GM19397 (cell line): ENCODE measurements at regions not wholly inside any gene's neighbourhood (a gene's known extent, or its start where the extent isn't known, plus 50 kb on each side); places are given as distances from the start of the nearest gene placed in this dataset.

Experiments used
- ATAC-seq: cut with Tn5 transposase; IDR thresholded peaks from one replicate; pipeline ENCODE4 v1.9.1; 2021; ENCODE audit warnings: mild to moderate bottlenecking, moderate library complexity; ENCODE audit not compliant: unreplicated experiment

- no peak for ATAC-seq
These were observed 100.2 kb downstream of the CYRIA start for GRCh38 chr2:16565481-16565880.

DNA sequence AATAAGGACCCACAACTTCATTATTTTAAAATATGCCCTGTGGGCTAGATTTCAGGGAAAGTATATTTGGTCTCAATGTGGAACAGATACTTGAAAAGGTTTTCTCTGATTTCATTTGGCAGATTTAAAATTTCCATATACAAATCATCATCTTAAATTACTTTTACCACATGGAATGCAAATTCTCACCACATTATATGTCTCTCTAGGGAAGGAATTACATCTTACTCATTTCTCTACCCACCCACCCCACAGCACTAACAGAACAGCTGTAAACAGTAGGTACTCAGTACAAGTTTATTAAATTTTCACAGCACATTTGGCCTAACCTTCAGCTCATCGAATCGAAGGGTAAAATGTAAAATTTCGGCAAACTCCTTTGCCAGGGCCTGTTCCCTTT is 104.0 kb downstream of the CYRIA start:
- ATAC-seq: no peak

DNA sequence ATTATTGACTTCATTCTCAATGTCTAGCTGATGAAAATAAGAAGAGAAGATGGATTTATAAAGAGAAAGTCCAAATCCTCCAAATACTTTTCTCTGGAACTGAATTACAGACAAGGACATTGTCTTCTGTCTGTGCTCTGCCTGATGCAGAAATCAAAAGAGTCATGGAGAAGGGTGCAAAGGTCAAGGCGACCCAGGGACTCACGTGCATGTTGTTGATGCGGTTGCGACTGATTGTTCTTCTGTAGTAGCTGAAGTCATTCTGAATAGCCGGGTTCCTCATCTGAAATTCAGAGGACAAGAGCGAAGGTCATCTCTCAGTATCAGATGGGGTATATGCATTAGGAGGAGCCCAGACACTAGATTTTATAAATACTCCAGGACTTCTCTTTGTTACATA is 104.4 kb downstream of the CYRIA start:
- ATAC-seq: no peak

DNA sequence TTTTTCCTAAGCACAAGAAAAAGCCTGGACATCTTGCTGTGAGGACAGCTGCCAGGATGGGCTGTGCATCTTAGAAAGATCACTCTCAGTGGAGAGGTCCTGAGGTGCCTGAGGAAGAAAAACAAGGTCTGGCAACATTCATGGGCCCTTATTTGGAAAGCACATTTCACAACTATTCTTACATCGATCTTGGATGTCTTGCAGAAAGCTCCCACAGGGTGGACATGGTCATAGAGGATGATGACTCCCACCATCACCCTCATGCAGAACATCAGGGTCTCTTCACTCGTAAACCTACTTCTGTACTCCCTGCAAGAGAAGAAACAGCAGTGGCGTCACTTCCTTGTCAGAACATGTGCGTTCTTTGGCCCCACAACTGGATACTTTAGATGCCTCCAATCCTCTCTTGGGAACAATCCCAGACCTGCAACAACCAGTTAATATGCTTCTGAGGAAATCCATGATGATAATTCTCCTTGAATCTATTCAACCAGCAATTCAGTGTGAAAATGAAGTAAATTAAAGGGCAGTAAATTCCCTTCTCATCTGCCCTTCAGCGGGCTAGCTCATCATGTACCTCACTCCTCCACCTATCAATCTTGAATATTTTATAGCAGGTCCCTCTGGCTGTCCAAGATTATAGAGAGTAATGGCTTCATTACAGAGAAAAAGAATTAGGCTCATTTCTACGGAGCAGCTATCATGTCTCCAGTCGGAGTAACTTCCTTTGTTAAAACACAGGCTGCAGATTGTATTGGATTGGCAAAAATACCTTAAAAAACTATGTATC is 106.2 kb downstream of the CYRIA start:
- ATAC-seq: no peak

DNA sequence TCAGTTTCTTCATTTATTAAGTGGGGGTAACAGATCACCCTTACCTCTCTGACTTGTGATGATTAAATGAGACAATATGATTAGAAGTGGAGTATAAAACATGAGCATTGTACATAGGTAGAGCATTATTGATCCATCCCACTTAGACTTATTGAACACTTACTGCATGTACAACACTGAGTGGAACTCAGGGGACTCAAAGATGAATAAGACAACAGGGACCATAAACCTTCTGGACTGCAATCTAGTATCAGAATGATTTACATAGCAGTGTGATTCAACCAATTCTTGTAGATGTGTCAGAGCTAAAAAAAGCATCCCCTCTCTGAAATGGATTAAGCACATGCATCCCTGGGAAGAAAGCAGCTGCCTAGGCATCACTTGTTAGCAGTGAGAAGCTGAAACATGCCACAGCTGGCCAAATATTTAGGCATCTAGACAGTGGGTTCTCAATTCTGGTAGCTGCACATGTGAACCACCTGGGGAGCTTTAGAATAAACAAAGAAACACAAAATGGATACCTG is 111.5 kb downstream of the CYRIA start:
- no peak for ATAC-seq

- ATAC-seq: no peak
These were observed 112.4 kb downstream of the CYRIA start for GRCh38 chr2:16553226-16553625.

GRCh38 chr2:16552202-16552601 is 113.4 kb downstream of the CYRIA start:
- no peak for ATAC-seq

DNA sequence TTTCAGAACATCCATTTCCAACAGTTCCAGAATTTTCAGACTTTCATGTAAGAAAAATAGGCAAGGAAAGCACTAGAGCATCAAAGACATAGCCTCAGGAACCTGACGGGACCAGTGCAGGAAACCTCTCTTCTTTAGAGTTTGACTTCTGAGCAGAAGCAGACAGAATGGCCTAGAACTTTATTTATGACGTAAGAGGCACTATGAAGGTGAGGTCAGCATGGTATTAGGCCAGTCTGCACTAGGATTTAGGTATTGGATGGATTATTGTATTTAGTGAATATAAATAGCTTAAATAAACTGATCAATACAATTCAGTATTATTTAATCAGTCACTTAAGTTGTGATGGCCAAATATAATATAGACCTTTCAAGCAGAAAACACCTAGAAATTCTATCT is 117.6 kb downstream of the CYRIA start:
- ATAC-seq: no peak

GRCh38 chr2:16546128-16546754 is 119.4 kb downstream of the CYRIA start:
- ATAC-seq: no peak

DNA sequence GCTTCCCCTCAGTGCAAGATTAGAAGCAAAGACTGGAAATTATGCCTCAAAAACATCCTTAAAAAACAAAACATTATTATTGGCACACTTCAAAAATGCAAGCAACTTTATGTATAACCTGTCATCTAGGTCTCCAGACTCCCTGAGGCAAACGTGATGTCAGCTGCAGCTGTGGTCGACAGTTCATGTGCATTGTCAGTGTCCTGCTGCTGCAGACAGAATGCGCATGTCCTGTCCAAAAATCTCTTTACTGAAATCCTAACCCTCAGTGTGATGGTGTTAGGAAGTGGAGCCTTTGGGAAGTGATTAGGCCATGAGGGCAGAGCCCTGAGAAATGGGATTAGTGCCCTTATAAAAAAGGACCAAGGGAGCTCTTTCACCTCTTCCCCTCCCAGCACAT is 126.9 kb downstream of the CYRIA start:
- no peak for ATAC-seq

DNA sequence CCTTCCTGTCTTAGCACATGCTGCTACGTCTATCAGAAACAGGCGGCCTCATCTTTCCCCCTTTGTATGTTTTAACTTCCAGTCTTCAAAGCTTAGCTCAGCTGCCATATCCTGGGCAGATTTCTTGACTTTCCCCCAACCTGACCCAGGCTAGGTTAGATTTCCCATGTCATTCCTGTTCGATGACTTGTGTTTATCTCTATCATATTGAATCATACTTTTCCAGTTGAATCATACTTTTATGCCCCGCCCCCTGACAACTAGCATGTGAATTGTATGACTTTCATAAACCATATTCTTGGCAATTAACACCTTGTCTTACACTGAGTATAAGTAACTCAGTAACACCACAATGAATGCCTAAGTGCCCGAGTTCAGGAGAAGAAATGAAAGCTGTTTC is 128.3 kb downstream of the CYRIA start:
- ATAC-seq: no peak

GRCh38 chr2:16526193-16526592 is 139.4 kb downstream of the CYRIA start:
- no peak for ATAC-seq

- ATAC-seq: no peak
These were observed 140.3 kb downstream of the CYRIA start for GRCh38 chr2:16525265-16525887.

- ATAC-seq: no peak
These were observed 141.9 kb downstream of the CYRIA start for GRCh38 chr2:16523711-16524110.

- ATAC-seq: no peak
These were observed 143.4 kb downstream of the CYRIA start for GRCh38 chr2:16522031-16522831.

- no peak for ATAC-seq
These were observed 144.7 kb downstream of the CYRIA start for GRCh38 chr2:16520891-16521290.

DNA sequence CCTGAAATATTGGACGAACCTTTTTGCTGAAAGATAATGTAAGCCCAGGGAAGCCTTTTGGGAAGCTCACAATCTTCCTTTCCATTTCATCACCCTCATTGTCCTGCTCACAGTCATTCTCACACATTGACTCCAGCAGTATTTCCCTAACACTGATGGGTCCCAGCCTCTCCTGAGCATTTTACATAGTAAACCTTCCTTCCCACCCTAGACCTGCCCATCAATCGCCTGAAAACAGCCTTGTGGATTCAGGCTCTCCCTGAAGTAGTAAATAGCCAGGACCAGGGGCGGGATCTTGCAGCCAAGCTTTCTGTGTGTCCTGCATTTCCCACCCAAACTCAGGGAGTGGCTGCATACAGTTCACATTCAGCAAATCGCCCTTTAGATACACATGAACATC is 149.9 kb downstream of the CYRIA start:
- ATAC-seq: no peak

DNA sequence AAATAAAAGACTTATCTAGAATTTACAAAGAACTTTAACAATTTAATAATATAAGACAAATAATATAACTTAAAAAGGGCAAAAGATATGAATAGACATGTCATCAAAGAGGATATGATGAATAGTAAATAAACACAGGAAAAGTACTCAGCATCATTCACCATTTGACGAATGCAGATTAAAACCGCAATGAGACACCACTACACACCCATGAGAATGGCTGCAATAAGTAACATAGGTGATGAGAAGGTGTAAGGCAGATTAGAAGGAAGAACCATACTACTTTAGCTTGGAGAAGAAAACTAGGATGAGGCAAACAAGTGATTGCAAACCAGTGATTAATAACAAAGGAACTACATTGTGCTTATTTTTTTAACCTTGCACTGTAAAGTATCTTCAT is 152.0 kb downstream of the CYRIA start:
- no peak for ATAC-seq

- ATAC-seq: no peak
These were observed 154.6 kb downstream of the CYRIA start for GRCh38 chr2:16511041-16511440.

DNA sequence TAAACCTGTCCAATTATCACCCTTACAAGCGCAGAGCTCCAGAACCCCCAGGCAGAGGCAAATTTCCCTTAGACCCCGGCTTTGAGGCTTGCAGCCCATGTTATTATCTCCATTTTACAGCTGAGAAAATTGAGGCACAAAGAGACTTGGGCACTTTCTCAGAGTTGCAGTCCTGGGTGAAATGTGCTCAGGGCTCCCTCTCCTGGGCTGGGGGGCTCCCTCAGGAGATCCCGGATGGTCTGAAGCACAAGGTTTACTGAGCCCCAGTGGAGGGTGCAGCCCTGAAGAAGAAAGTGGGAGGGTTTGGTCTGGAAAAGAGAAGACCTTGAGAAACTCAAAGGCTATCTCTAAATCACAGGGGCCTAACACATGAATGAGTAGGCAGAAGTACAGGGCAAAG is 156.6 kb downstream of the CYRIA start:
- ATAC-seq: no peak

DNA sequence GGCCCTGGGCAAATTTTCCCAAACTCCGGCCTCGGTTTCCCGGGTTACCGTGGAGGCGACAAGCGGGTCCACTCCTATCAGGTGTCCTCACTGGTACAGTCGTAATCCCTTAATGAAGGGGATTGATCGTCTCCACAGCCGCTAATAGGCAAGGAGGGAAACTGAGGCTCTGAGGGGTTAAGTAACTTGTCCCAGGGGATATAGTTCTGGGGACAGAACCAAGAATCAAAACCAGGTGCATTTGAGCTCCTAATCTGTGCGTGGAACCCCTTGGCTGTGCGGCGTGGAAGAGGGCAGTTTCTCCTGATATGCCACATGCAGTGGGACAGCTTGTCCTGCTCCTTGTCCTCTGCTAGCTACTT is 157.2 kb downstream of the CYRIA start:
- no peak for ATAC-seq
